KBM-7 (cell line): ENCODE measurements at regions not wholly inside any gene's neighbourhood (a gene's known extent, or its start where the extent isn't known, plus 50 kb on each side); places are given as distances from the start of the nearest gene placed in this dataset.

Experiments
- DNase-seq: peaks from one replicate; pipeline ENCODE4 v3.0.0-alpha.2; 2015
- in situ Hi-C: fragments of 300-500 bp; cut with MboI; formaldehyde crosslinking; loops from 2 replicates; pipeline ENCODE4 v1.14.3; 2020; ENCODE audit warnings: low sequenced_read_pairs, low pct_unique_long_range_greater_than_20kb, mixed read lengths

GRCh38 chr6:84536885-84537638 lies 227.3 kb downstream of the TBX18 start:
- in situ Hi-C loops = no loop called here
- DNase-seq = no peak

DNA sequence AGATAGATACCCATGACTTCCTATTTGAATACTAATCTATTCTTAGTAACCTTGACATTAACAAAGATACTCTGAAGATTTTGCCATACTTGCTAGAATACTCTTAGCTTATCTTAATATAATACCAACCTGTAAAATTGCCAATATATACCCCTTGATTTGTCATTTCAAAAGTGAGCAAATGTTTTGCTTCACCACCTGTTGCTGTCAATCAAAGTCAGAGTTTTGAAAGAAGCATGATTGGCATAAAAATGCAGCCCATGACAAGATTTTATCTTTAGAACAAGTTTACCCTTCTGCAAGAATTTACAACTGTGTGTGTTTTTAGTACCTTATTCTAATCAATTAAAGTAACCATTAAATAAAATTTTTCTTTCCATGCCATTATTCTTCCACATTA lies 236.2 kb downstream of the TBX18 start:
- DNase-seq = no peak
- in situ Hi-C loops = no loop called here

- in situ Hi-C loops = no loop called here
- peak; percentile 39 for DNase-seq
These were observed 237.8 kb downstream of the TBX18 start for GRCh38 chr6:84526631-84527030.

GRCh38 chr6:84525907-84526306 lies 238.5 kb downstream of the TBX18 start:
- no peak for DNase-seq
- in situ Hi-C loops = no loop called here

- no peak for DNase-seq
- in situ Hi-C loops = no loop called here
These were observed 239.8 kb downstream of the TBX18 start for GRCh38 chr6:84524636-84525035.

DNA sequence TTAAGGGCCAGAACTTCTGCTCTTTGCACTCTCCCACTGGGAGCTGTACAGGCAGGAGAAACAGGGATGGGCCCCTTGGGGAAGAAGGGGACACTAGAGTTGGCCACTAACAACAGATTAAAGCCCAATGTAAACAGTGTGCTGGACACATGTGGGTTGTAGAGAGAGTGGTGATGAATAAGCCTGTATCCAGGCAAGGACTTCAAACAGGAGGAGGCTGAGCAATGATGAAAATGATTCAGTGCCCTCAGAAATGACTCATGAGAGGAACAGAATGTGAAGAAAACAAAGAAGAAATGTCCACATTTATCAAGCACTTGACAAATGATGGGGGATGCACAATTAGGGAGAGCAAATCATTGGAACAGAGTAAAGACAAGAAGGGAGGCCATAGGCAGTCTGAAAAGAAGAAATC lies 242.3 kb downstream of the TBX18 start:
- in situ Hi-C loops = no loop called here
- no peak for DNase-seq

- in situ Hi-C loops = no loop called here
- no peak for DNase-seq
These were observed 242.9 kb downstream of the TBX18 start for GRCh38 chr6:84521511-84521910.

- in situ Hi-C loops = no loop called here
- DNase-seq = no peak
These were observed 246.5 kb downstream of the TBX18 start for GRCh38 chr6:84517741-84518530.

GRCh38 chr6:84516154-84516553 lies 248.2 kb downstream of the TBX18 start:
- in situ Hi-C loops = no loop called here
- no peak for DNase-seq

- in situ Hi-C loops = no loop called here
- DNase-seq = no peak
These were observed 249.3 kb downstream of the TBX18 start for GRCh38 chr6:84515067-84515466.

GRCh38 chr6:84514089-84514971 lies 250.1 kb downstream of the TBX18 start:
- in situ Hi-C loops = no loop called here
- no peak for DNase-seq

GRCh38 chr6:84512391-84512790 lies 252.0 kb downstream of the TBX18 start:
- in situ Hi-C loops = no loop called here
- DNase-seq = no peak

GRCh38 chr6:84511929-84512328 lies 252.5 kb downstream of the TBX18 start:
- no peak for DNase-seq
- in situ Hi-C loops = no loop called here

DNA sequence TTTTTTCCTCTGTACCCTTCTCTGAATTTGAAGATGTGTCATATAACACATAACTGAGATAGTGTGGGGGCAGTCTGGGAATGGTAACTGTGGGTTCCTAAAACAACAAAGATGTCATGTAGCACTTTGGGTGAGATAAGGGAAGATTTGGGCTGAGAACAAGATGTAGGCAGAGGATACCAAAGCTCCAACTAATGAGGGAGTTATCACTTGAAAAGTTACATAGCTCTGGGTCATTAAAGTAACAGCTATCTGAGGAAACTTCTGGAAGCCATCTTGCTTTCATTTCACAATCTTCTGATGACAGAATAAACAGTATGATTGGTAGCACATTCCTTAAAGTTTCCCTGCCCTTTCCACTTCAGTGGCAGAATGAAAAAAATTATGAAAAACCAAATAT lies 255.4 kb downstream of the TBX18 start:
- no peak for DNase-seq
- in situ Hi-C loops = no loop called here

- in situ Hi-C loops = no loop called here
These were observed 256.1 kb downstream of the TBX18 start for GRCh38 chr6:84508334-84508733.

GRCh38 chr6:84504025-84504424 lies 260.4 kb downstream of the TBX18 start:
- in situ Hi-C loops = no loop called here
- DNase-seq = no peak

More at GRCh38 chr6:84508334-84508733, 256.1 kb downstream of the TBX18 start:
- no peak for DNase-seq

GRCh38 chr6:84501315-84501714 lies 263.1 kb downstream of the TBX18 start:
- in situ Hi-C loops = no loop called here
- DNase-seq = no peak

DNA sequence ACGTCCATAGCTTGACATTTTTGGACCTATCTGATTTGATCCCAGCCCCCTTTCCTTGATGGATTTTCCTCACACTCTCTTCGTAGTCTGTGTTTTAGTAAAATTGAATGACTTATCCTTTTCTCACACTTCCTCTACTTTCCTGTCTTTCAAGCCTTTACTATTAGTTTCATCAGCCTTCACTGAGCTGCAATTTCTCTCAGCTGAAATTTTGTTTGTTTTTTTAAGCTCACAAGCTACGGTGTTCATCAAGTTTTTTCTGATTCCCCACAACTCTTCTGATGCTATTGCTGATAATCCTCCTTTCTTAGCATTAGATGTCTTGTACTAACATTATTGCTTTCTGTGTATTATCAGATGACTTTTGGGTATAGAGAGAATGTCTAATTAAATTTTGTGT lies 263.7 kb downstream of the TBX18 start:
- in situ Hi-C loops = no loop called here
- no peak for DNase-seq

- no peak for DNase-seq
- in situ Hi-C loops = no loop called here
These were observed 265.5 kb downstream of the TBX18 start for GRCh38 chr6:84498905-84499304.
